GM21619 (cell line): ENCODE measurements at regions not wholly inside any gene's neighbourhood (a gene's known extent, or its start where the extent isn't known, plus 50 kb on each side); places are given as distances from the start of the nearest gene placed in this dataset.

Source experiments
- ATAC-seq: cut with Tn5 transposase; IDR thresholded peaks from one replicate; pipeline ENCODE4 v1.9.1; 2021; ENCODE audit not compliant: unreplicated experiment

DNA sequence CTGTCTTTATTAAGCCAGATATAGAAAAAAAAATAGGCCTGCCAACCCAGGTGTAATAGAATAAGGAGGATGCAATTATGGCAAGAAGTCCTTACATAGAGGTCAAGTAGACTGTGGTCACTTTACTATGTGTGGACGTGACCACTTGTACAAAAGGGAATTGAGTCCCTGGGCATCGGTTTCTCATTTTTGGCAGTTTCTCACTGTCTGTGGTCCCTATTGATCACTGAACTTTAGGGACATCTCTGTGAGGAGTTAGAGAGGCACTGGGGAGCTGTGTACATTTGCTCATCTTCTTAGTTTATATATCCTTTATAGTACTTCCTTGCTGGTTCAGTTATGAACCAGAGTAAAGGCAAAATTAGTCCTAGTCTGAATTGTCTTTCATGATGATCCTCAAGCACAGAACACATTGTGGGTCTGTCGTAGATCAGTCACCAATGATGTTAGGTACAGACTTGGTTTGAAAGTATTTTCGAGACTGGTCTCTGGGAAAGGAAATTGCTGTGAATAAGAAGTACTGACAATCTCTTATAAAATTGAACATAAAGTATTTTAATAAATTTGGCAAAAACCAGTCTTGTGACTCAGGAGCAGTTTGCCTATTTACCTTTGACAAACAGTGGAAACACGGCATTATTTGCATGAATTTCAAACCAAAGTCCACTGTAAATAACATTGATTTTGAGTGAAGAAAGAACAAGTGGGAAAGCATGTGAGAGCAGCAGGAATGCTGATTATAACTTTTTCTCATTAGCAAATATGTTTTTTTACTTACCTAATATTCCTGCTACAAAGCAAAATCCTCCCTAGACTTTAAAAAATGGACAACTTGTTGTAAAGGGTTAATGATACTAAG is 218.9 kb upstream of the DPH6 start:
- ATAC-seq: no peak

GRCh38 chr15:35768949-35769348 is 223.0 kb upstream of the DPH6 start:
- ATAC-seq: no peak

- ATAC-seq: no peak
Measured at GRCh38 chr15:35769656-35770055, 223.7 kb upstream of the DPH6 start.

- no peak for ATAC-seq
Measured at GRCh38 chr15:35771746-35772442, 225.9 kb upstream of the DPH6 start.

DNA sequence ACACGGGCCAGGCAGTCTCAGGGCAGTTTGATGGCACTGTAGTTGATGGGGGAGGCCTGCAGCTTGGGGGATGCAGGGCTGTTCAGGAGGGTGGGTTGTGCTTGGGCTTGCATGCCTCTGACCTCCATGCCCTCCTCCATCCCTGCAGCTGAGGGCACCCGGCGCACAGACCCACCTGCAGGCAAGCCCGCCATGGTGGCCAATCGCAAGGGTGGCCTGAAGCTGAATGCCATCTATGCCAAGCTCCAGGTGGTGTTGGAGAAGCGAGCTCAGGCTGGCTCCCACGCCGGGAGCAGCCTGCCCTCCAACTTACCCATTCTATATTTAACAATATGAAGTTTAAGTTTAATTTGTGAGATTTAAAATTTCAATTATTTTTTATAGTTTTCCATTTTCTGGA is 228.7 kb upstream of the DPH6 start:
- no peak for ATAC-seq

GRCh38 chr15:35775471-35775870 is 229.5 kb upstream of the DPH6 start:
- no peak for ATAC-seq

- no peak for ATAC-seq
Measured at GRCh38 chr15:35777061-35777460, 231.1 kb upstream of the DPH6 start.

DNA sequence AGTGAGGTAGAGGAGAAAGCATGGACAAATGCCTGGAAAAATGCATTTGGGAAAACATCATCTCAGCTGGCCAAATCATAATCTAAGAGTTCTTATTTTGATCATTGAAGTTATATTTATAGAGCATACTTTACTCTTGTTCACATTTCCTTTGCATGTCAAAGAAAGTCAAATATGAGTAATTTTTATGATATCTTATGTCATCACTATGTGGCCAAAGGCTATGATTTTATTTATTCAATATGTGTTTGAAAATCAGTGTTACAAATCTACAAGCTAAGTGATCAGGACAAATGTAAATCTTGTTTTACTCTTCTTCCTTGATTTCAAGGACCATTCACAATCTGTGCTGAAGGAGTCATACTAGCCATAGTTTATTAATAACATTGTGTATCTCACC is 237.2 kb upstream of the DPH6 start:
- no peak for ATAC-seq

DNA sequence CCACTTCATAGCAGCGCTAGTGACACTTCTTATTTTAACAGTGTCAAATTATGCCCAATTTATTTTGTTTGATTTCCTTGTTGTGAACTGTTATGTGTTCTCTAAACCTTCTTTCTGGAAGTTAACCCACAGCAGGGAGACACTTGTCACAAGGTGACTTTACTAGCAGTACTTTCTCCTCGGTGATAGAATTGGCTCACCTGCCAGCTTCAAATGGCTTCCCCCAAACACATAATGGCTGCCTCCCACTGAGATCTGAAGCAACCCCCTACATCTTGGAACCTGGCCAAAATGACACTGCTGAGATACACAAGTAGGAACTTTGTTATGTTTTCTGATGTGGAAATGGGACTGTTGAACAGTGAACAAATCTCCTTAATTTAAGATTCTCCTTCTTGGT is 238.8 kb upstream of the DPH6 start:
- ATAC-seq: no peak

- ATAC-seq: no peak
Measured at GRCh38 chr15:35810007-35810406, 264.0 kb upstream of the DPH6 start.

DNA sequence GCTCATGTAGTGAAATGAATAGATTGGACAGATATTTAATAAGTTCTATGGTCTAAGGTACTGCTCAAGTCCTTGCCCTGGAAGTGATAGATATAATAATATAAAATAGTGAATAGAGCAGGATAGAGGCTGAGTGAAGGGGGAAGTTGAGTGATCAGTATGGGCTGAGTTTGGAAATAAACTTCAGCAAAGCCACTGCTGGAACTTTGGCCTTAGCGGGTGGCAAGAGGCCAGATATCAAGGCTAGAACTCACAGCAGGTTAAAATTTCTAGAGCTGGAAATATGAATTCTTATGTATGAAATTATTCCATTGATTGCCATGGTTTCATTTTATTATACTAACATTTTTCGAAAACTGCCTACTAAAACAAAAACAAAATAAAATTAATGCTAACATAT is 267.6 kb upstream of the DPH6 start:
- ATAC-seq: no peak

DNA sequence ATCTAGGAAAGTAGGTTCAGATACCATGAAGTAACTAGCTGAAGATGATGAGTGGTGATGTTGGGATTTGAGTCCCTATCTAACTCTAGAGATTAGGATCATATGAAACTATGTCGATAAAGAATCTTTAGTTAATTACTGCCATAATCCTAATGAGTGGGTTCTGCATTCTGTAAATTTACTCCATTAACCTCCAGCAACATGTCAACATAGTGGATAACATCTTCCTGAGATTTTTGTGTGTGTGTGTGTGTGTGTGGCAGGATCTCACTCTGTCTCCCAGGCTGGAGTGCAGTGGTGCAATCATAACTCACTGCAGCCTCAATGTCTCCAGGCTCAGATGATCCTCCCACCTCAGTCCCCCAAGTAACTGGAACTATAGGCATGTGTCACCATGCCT is 272.9 kb upstream of the DPH6 start:
- ATAC-seq: no peak

GRCh38 chr15:35822153-35822552 is 276.2 kb upstream of the DPH6 start:
- no peak for ATAC-seq

DNA sequence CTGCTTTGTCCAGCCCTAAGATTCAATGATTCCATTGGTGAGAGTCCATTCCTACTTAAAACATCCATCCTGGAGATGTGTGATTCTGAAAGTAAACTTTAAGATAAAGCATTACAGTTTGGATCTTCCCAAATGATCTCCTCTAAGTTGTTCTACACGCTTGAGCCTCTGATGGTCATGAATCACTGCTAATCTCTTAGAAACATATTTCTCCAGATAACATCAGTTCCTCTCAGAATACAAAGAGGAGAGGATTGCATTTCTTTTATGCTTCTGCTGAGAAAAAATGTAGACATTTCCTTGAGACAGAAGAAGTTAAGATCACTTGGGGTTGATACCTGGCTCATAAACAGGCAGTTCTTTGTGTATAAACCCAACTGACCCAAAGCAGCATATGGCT is 281.2 kb upstream of the DPH6 start:
- ATAC-seq: no peak

- ATAC-seq: no peak
Measured at GRCh38 chr15:35827911-35828310, 281.9 kb upstream of the DPH6 start.

GRCh38 chr15:35833581-35833980 is 287.6 kb upstream of the DPH6 start:
- ATAC-seq: no peak

DNA sequence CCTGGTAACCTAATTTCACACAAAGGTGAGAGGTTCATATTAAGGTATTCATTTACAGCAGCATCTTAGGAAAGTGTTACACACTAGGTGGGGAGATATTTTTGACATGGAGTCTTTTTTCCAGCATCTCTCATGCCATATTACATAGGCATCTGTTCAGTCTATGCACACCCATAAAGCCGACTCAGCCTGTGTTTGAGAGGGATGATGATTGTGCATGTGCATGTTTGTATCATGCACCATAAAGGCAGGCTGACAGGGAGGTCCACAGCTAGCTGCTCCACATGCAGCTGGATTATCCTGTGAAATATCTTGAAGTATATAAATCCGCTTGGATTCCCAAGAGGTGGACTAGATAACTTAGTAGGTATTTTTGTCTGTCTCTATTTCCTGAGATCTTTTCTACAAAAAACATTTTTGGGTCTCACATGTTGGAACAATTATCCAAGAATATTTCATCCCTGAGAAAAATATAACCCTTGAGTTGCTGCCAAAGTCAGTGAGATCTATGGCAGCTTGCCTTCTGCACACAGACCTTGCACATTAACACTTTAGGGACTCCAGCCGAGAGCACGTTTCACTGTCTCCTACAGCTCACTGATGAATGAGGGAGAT is 288.4 kb upstream of the DPH6 start:
- ATAC-seq: no peak

DNA sequence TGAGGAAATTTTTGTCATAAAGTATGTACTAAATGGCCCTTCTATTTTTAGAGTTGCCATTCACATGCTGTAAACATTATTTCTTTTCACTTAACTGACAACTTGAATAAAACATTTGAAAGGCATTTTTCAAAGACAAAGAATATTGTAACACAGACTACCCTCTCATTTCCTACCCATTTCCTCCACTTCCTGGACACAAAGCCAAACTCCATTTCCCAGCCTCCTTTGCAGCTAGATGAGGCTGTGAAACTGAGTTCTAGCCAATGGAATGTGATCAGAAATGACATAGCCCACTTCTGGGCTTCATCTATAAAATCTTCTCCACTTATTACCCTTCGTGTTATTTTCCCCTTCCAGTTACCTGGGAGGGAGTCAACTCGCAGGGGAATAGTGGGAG is 288.9 kb upstream of the DPH6 start:
- no peak for ATAC-seq

GRCh38 chr15:35838424-35839111 is 292.6 kb upstream of the DPH6 start:
- ATAC-seq: no peak

DNA sequence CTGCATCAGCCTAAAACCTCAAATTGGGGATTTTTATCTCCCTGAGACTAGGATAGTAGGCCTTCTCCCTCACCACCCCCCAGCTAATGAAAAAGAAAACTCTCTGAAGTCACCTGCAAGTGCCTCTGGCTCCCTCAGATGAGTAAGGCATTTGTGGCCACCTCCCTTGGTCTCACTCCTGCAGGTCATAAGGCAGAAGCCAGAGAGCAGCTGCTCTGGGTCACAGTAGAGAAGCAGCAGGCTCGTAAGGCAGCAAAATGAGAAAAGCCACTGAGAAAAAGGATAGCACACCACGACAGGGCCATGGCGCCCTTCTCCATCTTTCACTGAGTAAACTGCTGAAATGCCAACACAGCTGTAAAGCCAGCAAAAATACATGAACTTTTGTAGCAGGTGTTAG is 296.7 kb upstream of the DPH6 start:
- ATAC-seq: no peak

DNA sequence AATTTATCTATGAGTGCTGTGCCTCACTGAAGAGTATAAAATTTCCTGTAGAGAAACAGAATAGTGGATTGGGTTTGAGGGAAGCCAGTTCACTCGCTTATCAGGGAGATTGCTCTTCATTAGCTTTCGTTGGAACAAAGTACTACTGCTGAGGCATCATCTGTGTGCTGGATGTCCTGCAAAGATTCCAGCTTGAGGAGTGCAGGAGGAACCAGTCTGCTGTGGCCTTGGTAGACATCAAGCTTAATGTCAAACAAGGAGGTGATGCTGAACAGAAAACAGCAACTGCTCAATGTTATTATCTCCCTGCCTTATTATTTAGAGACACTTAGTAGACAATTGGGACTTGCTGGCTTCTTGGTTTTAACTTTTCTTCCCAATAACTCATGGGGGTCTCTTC is 297.5 kb upstream of the DPH6 start:
- no peak for ATAC-seq

DNA sequence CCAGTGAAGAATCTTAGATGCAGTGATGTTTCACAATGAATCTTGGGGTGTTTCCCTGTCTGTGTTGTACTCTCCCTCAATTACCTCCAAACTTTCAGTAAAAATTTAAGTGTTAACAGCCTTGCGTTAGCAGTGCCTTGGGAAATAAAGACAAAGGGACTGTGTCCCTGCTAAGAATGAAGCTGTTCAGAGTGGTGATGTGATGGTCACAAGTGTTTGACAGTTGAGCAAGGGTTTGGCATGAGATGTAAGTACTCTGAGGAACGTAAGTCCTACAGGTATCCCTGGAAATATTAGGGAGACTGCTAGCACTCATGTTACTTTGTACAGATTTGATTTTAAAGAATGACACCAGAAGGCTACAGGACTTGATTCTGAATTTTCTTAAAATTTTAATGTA is 304.3 kb upstream of the DPH6 start:
- ATAC-seq: no peak
